IMR-90 (cell line): ENCODE measurements at regions not wholly inside any gene's neighbourhood (a gene's known extent, or its start where the extent isn't known, plus 50 kb on each side); places are given as distances from the start of the nearest gene placed in this dataset.

Experiments
- ATAC-seq: fragments of 200-7000 bp; cut with Tn5 transposase; 2 replicates; pipeline ENCODE4 v1.9.1; 2020; ENCODE audit warnings: low read depth, mild to moderate bottlenecking, moderate library complexity
- BruUV-seq: library from RNA; stranded (reverse); fragments of 400-500 nt; replicated peaks from 2 replicates; lab custom pipeline; 2021; lab: Mats Ljungman, UMichigan
- CTCF ChIA-PET: fragments of 300-600 bp; formaldehyde crosslinking; extraction: SDS; loops from one replicate; lab custom pipeline; 2021; ENCODE audit warnings: antibody characterized with exemption; lab: Yijun Ruan, JAX
- POLR2A ChIA-PET: fragments of 300-600 bp; sonication (Branson Sonifier 250); formaldehyde crosslinking; loops from one replicate; lab custom pipeline; 2022; ENCODE audit warnings: antibody characterized with exemption; ENCODE audit not compliant: unreplicated experiment; lab: Charles Lee
- DNase-seq: peaks from one replicate; pipeline ENCODE4 v3.0.0; 2013
- H2AFZ ChIP-seq: replicated peaks from 2 replicates; pipeline ENCODE3; 2013; ENCODE audit warnings: low read length, mild to moderate bottlenecking; ENCODE audit not compliant: poor library complexity
- H2AK5ac ChIP-seq: 2 replicates; pipeline ENCODE4 v1.6.1; 2013; ENCODE audit warnings: low read depth, low read length, inconsistent platforms
- H2AK9ac ChIP-seq: replicated peaks from 2 replicates; pipeline ENCODE3; 2013; ENCODE audit warnings: mild to moderate bottlenecking, low read depth, low read length, moderate library complexity; ENCODE audit not compliant: poor library complexity
- H2BK120ac ChIP-seq: 2 replicates; pipeline ENCODE4 v1.6.1; 2013; ENCODE audit warnings: low read depth, low read length, inconsistent platforms
- H2BK15ac ChIP-seq: 3 replicates; pipeline ENCODE4 v1.6.1; 2013; ENCODE audit warnings: low read depth, low read length, inconsistent platforms
- H2BK20ac ChIP-seq: 2 replicates; pipeline ENCODE4 v1.6.1; 2013; ENCODE audit warnings: low read depth, mild to moderate bottlenecking, inconsistent platforms, low read length, moderate library complexity
- H2BK5ac ChIP-seq: 2 replicates; pipeline ENCODE4 v1.6.1; 2013; ENCODE audit warnings: mild to moderate bottlenecking, low read depth, low read length, inconsistent platforms; ENCODE audit not compliant: poor library complexity, severe bottlenecking
- H3K14ac ChIP-seq: replicated peaks from 2 replicates; pipeline ENCODE4 v1.6.1; 2013; ENCODE audit warnings: low read depth, low read length, inconsistent platforms
- H3K18ac ChIP-seq: 2 replicates; pipeline ENCODE4 v1.6.1; 2013; ENCODE audit warnings: low read depth, low read length, control low read depth
- H3K23ac ChIP-seq: 2 replicates; pipeline ENCODE4 v1.6.1; 2013; ENCODE audit warnings: low read depth, low read length, inconsistent platforms
- H3K27ac ChIP-seq: 2 replicates; pipeline ENCODE4 v1.5.1; 2013; ENCODE audit warnings: mild to moderate bottlenecking, control low read depth, low read length; ENCODE audit not compliant: insufficient read depth
- H3K27me3 ChIP-seq: 2 replicates; pipeline ENCODE4 v1.6.1; 2013; ENCODE audit warnings: low read length; ENCODE audit not compliant: control insufficient read depth, insufficient read depth
- H3K36me3 ChIP-seq: 2 replicates; pipeline ENCODE4 v1.6.1; 2013; ENCODE audit warnings: low read length, mixed read lengths; ENCODE audit not compliant: control insufficient read depth, insufficient read depth
- H3K4ac ChIP-seq: 2 replicates; pipeline ENCODE4 v1.6.1; 2013; ENCODE audit warnings: low read depth, low read length, inconsistent platforms
- H3K4me1 ChIP-seq: 2 replicates; pipeline ENCODE4 v1.6.1; 2013; ENCODE audit warnings: low read length, mixed read lengths; ENCODE audit not compliant: control insufficient read depth, insufficient read depth
- H3K4me2 ChIP-seq: 2 replicates; pipeline ENCODE4 v1.6.1; 2013; ENCODE audit warnings: low read depth, mild to moderate bottlenecking, control low read depth, low read length, moderate library complexity
- H3K4me3 ChIP-seq: 2 replicates; pipeline ENCODE4 v1.5.1; 2013; ENCODE audit warnings: low read depth, mild to moderate bottlenecking, control low read depth, low read length, moderate library complexity; ENCODE audit not compliant: insufficient read depth
- H3K56ac ChIP-seq: 2 replicates; pipeline ENCODE4 v1.6.1; 2013; ENCODE audit warnings: low read length, inconsistent platforms; ENCODE audit not compliant: insufficient read depth; ENCODE audit errors: extremely low read depth
- H3K79me1 ChIP-seq, 2 experiments: 2 replicates each; pipeline ENCODE4 v1.6.1; 2013; ENCODE audit warnings: low read length in 2 of 2, inconsistent platforms in 1 of 2, low read depth in 1 of 2
- H3K9ac ChIP-seq: 2 replicates; pipeline ENCODE4 v1.6.1; 2013; ENCODE audit warnings: low read depth, low read length, control low read depth
- H3K9me1 ChIP-seq: 2 replicates; pipeline ENCODE4 v1.6.1; 2013; ENCODE audit warnings: low read length, inconsistent platforms; ENCODE audit not compliant: insufficient read depth
- H3K9me3 ChIP-seq: 2 replicates; pipeline ENCODE4 v1.6.1; 2013; ENCODE audit warnings: low read length; ENCODE audit not compliant: control insufficient read depth, insufficient read depth
- H4K20me1 ChIP-seq: 2 replicates; pipeline ENCODE4 v1.6.1; 2013; ENCODE audit warnings: low read length, inconsistent platforms; ENCODE audit not compliant: insufficient read depth
- H4K5ac ChIP-seq: 2 replicates; pipeline ENCODE4 v1.6.1; 2013; ENCODE audit warnings: mild to moderate bottlenecking, low read depth, low read length, control low read depth
- H4K8ac ChIP-seq, 2 experiments: 2 replicates each; pipeline ENCODE4 v1.6.1; 2013; ENCODE audit warnings: low read depth in 2 of 2, low read length in 2 of 2, control low read depth in 1 of 2, inconsistent platforms in 1 of 2
- H4K91ac ChIP-seq: 2 replicates; pipeline ENCODE4 v1.6.1; 2013; ENCODE audit warnings: low read depth, low read length, inconsistent platforms; ENCODE audit not compliant: insufficient read depth
- BHLHE40 ChIP-seq: fragments of 150-350 bp; IDR thresholded peaks from 2 replicates; pipeline ENCODE4 v1.6.1; 2016; ENCODE audit warnings: mild to moderate bottlenecking, low read depth, low read length
- CEBPB ChIP-seq: IDR thresholded peaks from 2 replicates; pipeline ENCODE4 v1.6.1; 2012; ENCODE audit warnings: low read depth, low read length, improper control_type of control experiment
- CHD1 ChIP-seq: IDR thresholded peaks from 2 replicates; pipeline ENCODE4 v1.6.1; 2012; ENCODE audit warnings: low read depth, low read length, improper control_type of control experiment
- CTCF ChIP-seq: conservative IDR thresholded peaks from 2 replicates; pipeline ENCODE4 v1.5.1; 2012; ENCODE audit warnings: mild to moderate bottlenecking, low read depth, low read length, improper control_type of control experiment
- ELK1 ChIP-seq: fragments of 150-350 bp; IDR thresholded peaks from 2 replicates; pipeline ENCODE4 v1.6.1; 2016; ENCODE audit warnings: low read depth, mild to moderate bottlenecking, low read length, moderate library complexity, borderline replicate concordance
- FOS ChIP-seq: fragments of 150-350 bp; IDR thresholded peaks from 2 replicates; pipeline ENCODE4 v1.6.1; 2016; ENCODE audit warnings: low read depth, low read length
- MAFK ChIP-seq: IDR thresholded peaks from 2 replicates; pipeline ENCODE4 v1.6.1; 2012; ENCODE audit warnings: low read depth, low read length, improper control_type of control experiment
- MAZ ChIP-seq: IDR thresholded peaks from 2 replicates; pipeline ENCODE4 v1.6.1; 2012; ENCODE audit warnings: low read depth, mild to moderate bottlenecking, low read length, improper control_type of control experiment, moderate library complexity, borderline replicate concordance
- MXI1 ChIP-seq: IDR thresholded peaks from 2 replicates; pipeline ENCODE4 v1.6.1; 2012; ENCODE audit warnings: low read depth, mild to moderate bottlenecking, low read length, moderate library complexity, borderline replicate concordance
- NFE2L2 ChIP-seq: fragments of 150-350 bp; IDR thresholded peaks from 2 replicates; pipeline ENCODE4 v1.6.1; 2016; ENCODE audit warnings: low read depth, mild to moderate bottlenecking, low read length
- POLR2A ChIP-seq: IDR thresholded peaks from 2 replicates; pipeline ENCODE4 v1.6.1; 2012; ENCODE audit warnings: mild to moderate bottlenecking, low read depth, low read length
- RAD21 ChIP-seq: IDR thresholded peaks from 2 replicates; pipeline ENCODE4 v1.6.1; 2012; ENCODE audit warnings: low read length, improper control_type of control experiment
- RCOR1 ChIP-seq: IDR thresholded peaks from 2 replicates; pipeline ENCODE4 v1.6.1; 2012; ENCODE audit warnings: mild to moderate bottlenecking, low read length, improper control_type of control experiment; ENCODE audit not compliant: insufficient replicate concordance
- RFX5 ChIP-seq: IDR thresholded peaks from 2 replicates; pipeline ENCODE4 v1.8.0; 2012; ENCODE audit warnings: low read depth, mild to moderate bottlenecking, low read length, moderate library complexity
- SMC3 ChIP-seq: fragments of 150-350 bp; IDR thresholded peaks from 2 replicates; pipeline ENCODE4 v1.6.1; 2016; ENCODE audit warnings: low read depth, mild to moderate bottlenecking, antibody characterized with exemption, low read length, moderate library complexity
- USF2 ChIP-seq: fragments of 150-350 bp; IDR thresholded peaks from 2 replicates; pipeline ENCODE4 v1.6.1; 2017; ENCODE audit warnings: mild to moderate bottlenecking, antibody characterized with exemption, low read length, low read depth
- WGBS, 2 experiments: methylation state at CpG; one replicate each; pipeline versions ENCODE4 v1.1.5 to v1.1.7; 2013; ENCODE audit warnings: missing lambda C conversion rate in 2 of 2; ENCODE audit not compliant: insufficient read length in 1 of 2; ENCODE audit errors: extremely low coverage in 2 of 2; 5-methylcytosine and 5-hydroxymethylcytosine counted together
- dilution Hi-C: fragments of 300-500 bp; cut with HindIII; formaldehyde crosslinking; loops from one replicate; pipeline ENCODE4 v1.14.3; 2018; ENCODE audit warnings: low sequenced_read_pairs; ENCODE audit not compliant: unreplicated experiment
- in situ Hi-C: fragments of 300-500 bp; cut with MboI; formaldehyde crosslinking; loops from 3 replicates; pipeline ENCODE4 v1.14.3; 2019; ENCODE audit warnings: low sequenced_read_pairs, inconsistent platforms, mixed read lengths
- intact Hi-C: fragments of 100-400 bp; cut with micrococcal nuclease; formaldehyde crosslinking; loops from 2 replicates; pipeline ENCODE4 v1.10.0; 2022

GRCh38 chr15:72933976-72934375 lies 118.3 kb upstream of the NEO1 start:
- Histone ChIP-seq H3K9me1 (no peaks in the 10 kb centered on the region; the same call in 1 of the 2 replicates), H3K56ac (no peak overlapping the region), H3K4me1 (peaks cover 6% of the 10 kb centered on the region), H3K9ac (no peak overlapping the region), H3K23ac (peak overlapping the region; percentile 9; the same call in 1 of the 2 replicates), H2AK5ac (no peak overlapping the region), H2BK15ac (0 out of 3 replicates have a peak overlapping the region, but pooled peaks have one; percentile 3), H4K20me1 (no peaks in the 10 kb centered on the region), H2BK5ac (peak overlapping the region; percentile 12), H2AFZ (peak overlapping the region; percentile 6), H2BK20ac (peak overlapping the region; percentile 67), H4K91ac (peak overlapping the region; percentile 24; the same call in 1 of the 2 replicates), H3K4ac (peak overlapping the region; percentile 17), H3K4me2 (peak overlapping the region; percentile 17; the same call in 1 of the 2 replicates), H3K27ac (peak overlapping the region; percentile 29; the same call in 1 of the 2 replicates), H4K8ac (no peak overlapping the region; a peak in 1 of 4 replicates), H3K18ac (peak overlapping the region; percentile 71; the same call in 1 of the 2 replicates), H4K5ac (peak overlapping the region; percentile 30; the same call in 1 of the 2 replicates), H2AK9ac (no peak overlapping the region), H3K27me3 (no peaks in the 10 kb centered on the region), H3K4me3 (no peak overlapping the region), H3K79me1 (no peaks in the 10 kb centered on the region), H3K36me3 (no peaks in the 10 kb centered on the region), H2BK120ac (peak overlapping the region; percentile 56), H3K9me3 (no peaks in the 10 kb centered on the region), H3K14ac (0 out of 2 replicates have a peak overlapping the region, but pooled peaks have one; percentile 27)
- no TSS peak for BruUV-seq
- dilution Hi-C loops (no loop called here), in situ Hi-C loops (no loop called here), intact Hi-C loops (no loop called here)
- POLR2A ChIA-PET, result interaction anchor here (0.9 kb wide), 1 partner anchor 304 kb away, joined by 3 read pairs; no protein-coding TSS in a partner anchor
- no CpG with 5 or more reads among the region's 3 CpGs for WGBS, 2 experiments
- DNase-seq, result peak; percentile 21
- TF ChIP-seq RFX5 (no peak), NFE2L2 (no peak), MXI1 (no peak), ELK1 (no peak), MAZ (no peak), FOS (no peak), BHLHE40 (no peak), SMC3 (no peak), POLR2A (no peak), CEBPB (no peak), MAFK (no peak), RAD21 (no peak), RCOR1 (no peak), USF2 (no peak), CTCF (no peak), CHD1 (no peak)
- CTCF ChIA-PET, result interaction anchor here (1.0 to 1.3 kb wide), 3 partner anchors 9 to 98 kb away, joined by 3 to 4 read pairs (median 4); no protein-coding TSS in a partner anchor
- ATAC-seq, result peak; percentile 17; the same call in 1 of the 2 replicates
